Fibroblast of the aortic adventitia (primary cell): ENCODE measurements at regions not wholly inside any gene's neighbourhood (a gene's known extent, or its start where the extent isn't known, plus 50 kb on each side); places are given as distances from the start of the nearest gene placed in this dataset.

Experiments used
- DNase-seq: peaks from one replicate; pipeline ENCODE4 v3.0.0-alpha.2; 2010; ENCODE audit warnings: low read depth
- H3K4me3 ChIP-seq: 2 replicates; pipeline ENCODE4 v1.5.1; 2011; ENCODE audit warnings: low read depth, mild to moderate bottlenecking, control low read depth, low read length, moderate library complexity
- CTCF ChIP-seq: IDR thresholded peaks from 2 replicates; pipeline ENCODE4 v1.5.1; 2011; ENCODE audit warnings: mild to moderate bottlenecking, low read length, control low read depth, inconsistent platforms; ENCODE audit not compliant: insufficient read depth

DNA sequence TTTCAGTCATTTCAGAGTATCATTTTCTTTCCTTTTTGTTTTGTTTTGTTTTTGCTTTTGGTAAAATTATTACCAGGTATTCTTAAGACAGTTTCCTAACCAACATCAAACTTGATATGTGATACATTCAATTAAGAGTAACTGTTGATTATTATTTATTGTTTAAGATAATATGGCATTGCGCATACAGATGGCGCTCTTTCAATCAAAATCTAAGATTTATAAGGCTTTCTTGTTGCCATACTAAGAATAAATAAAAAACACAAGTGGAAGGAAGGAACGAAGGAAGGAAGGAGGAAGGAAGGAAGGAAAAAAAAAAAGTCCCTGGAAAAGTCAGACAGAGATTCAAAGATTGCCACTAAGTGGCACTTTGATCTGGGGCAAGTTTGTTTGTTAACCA, 1308.7 kb upstream of the FAM98A start:
- no peak for TF ChIP-seq CTCF
- H3K4me3 ChIP-seq, result no peak overlapping the region
- no peak for DNase-seq

DNA sequence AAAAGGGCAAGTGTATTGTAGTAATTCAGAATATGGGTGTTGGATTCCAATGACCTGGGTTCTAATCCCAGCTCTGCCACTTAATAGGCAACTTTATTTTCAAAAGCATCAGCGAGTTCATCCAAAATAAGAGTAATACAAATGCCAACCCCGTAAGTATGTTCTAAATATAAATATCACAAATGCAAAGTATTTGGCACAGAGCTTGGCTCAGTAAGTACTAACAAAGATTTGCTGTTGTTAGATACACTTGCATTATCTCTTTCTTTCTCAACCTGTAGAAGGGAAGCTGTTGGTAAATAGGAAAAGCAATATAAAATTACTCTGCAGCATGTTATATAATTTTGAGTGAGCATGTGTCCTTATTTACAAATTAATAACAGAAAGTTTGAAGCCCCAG, 1302.6 kb upstream of the FAM98A start:
- no peak for TF ChIP-seq CTCF
- DNase-seq, result no peak
- H3K4me3 ChIP-seq, result no peak overlapping the region

DNA sequence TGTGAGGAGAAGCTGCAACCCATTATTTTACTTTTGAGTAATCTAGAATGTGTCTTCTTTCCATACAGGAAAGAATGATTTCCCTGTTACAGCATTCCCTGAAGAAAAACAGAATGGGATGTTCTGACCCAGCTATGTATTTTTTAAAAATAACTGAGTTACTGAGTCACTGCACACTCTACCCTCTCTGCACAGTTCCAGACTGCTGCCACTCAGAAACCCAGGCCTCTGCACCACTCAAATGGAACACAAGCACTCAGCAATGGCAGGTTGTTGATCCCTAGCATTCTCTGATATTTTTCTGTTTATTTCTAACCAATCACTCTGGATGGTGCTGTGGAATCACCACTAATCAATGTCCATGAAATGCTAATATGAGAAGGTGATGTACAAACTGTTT, 1300.0 kb upstream of the FAM98A start:
- no peak for DNase-seq
- no peak for TF ChIP-seq CTCF
- H3K4me3 ChIP-seq, result no peak overlapping the region

- TF ChIP-seq CTCF, result no peak
- DNase-seq, result no peak
- no peak overlapping the region for H3K4me3 ChIP-seq
These were observed 1293.7 kb upstream of the FAM98A start for GRCh38 chr2:34892766-34893165.

DNA sequence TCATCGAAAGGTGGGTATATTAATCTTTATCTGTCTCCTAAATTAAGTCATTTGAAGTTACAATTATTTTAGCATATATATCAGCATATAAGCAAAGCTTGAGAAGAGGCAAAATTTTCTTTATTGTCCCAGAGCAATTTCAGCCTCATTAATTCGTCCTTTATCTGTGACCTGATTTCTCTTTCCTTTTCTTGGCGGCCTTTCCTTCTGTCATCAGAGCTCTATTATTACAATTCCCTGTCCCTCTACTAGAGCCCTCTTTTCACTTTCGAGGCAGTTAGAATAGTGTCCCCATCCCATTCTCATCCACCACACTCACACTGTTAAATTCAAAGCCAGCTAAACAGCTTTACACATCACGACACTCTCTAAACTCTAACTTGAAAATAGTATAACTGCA, 1293.2 kb upstream of the FAM98A start:
- DNase-seq, result no peak
- no peak for TF ChIP-seq CTCF
- no peak overlapping the region for H3K4me3 ChIP-seq

GRCh38 chr2:34875091-34875745, 1276.1 kb upstream of the FAM98A start:
- no peak overlapping the region for H3K4me3 ChIP-seq
- no peak for DNase-seq
- TF ChIP-seq CTCF, result no peak

GRCh38 chr2:34853646-34854045, 1254.5 kb upstream of the FAM98A start:
- no peak for DNase-seq
- no peak for TF ChIP-seq CTCF
- no peak overlapping the region for H3K4me3 ChIP-seq
